HCT116 (cell line): ENCODE measurements at regions not wholly inside any gene's neighbourhood (a gene's known extent, or its start where the extent isn't known, plus 50 kb on each side); places are given as distances from the start of the nearest gene placed in this dataset.

ENCODE experiments used
- ATAC-seq: fragments of 200-7000 bp; cut with Tn5 transposase; 2 replicates; pipeline ENCODE4 v1.9.1; 2020; ENCODE audit warnings: mild to moderate bottlenecking, moderate library complexity
- BruUV-seq: library from RNA; stranded (reverse); fragments of 400-500 nt; replicated peaks from 2 replicates; lab custom pipeline; 2021; lab: Mats Ljungman, UMichigan
- CTCF ChIA-PET: fragments of 300-600 bp; sonication (Branson Sonifier 250); formaldehyde crosslinking; loops from one replicate; lab custom pipeline; 2021; ENCODE audit warnings: antibody characterized with exemption; lab: Charles Lee
- POLR2A ChIA-PET: fragments of 300-600, 350-600 bp; sonication (Branson Sonifier 250); formaldehyde crosslinking; loops from one replicate; lab custom pipeline; 2021; ENCODE audit warnings: antibody characterized with exemption; lab: Charles Lee
- RAD21 ChIA-PET, 2 experiments: fragments of 300-600 bp; sonication (Branson Sonifier 250); formaldehyde crosslinking; loops; one replicate each; lab custom pipeline; 2023; ENCODE audit warnings: low total read pairs in 2 of 2; ENCODE audit not compliant: uncharacterized antibody in 2 of 2, unreplicated experiment in 2 of 2, low non-redundant PET in 1 of 2; lab: Charles Lee
- DNase-seq: peaks from one replicate; pipeline ENCODE4 v3.0.0-alpha.2; 2010; ENCODE audit warnings: low read depth, low spot score
- H2AFZ ChIP-seq: fragments of 200-600 bp; shearing (Covaris generic), sonication (generic); 2 replicates; pipeline ENCODE4 v1.6.1; 2017; ENCODE audit warnings: low read depth, mixed run types, mixed read lengths, antibody characterized with exemption, low read length; ENCODE audit not compliant: poor library complexity, severe bottlenecking
- H3K27ac ChIP-seq: 2 replicates; pipeline ENCODE4 v1.5.1; 2012; ENCODE audit warnings: low read depth, low read length
- H3K27me3 ChIP-seq: fragments of 200-600 bp; sonication (generic); 2 replicates; pipeline ENCODE4 v1.6.1; 2016; ENCODE audit warnings: mixed run types, low read length, mixed read lengths; ENCODE audit not compliant: insufficient read depth
- H3K36me3 ChIP-seq, 2 experiments: fragments of 200-500 bp in 1 of 2; fragments of 200-600 bp in 1 of 2; sonication (Bioruptor generic) in 1 of 2; sonication (generic) in 1 of 2; 2 replicates each; pipeline versions ENCODE4 v1.5.1 to v1.6.1; 2014 to 2016; ENCODE audit warnings: low read length in 2 of 2, inconsistent platforms in 1 of 2, mixed read lengths in 1 of 2, mixed run types in 1 of 2; ENCODE audit not compliant: insufficient read depth in 2 of 2, control insufficient read depth in 1 of 2
- H3K4me1 ChIP-seq, 2 experiments: fragments of 200-600 bp in 1 of 2; sonication (generic) in 1 of 2; 2 replicates each; pipeline versions ENCODE4 v1.5.1 to v1.6.1; 2012 to 2017; ENCODE audit warnings: low read length in 2 of 2, inconsistent platforms in 1 of 2, mild to moderate bottlenecking in 1 of 2, mixed read lengths in 1 of 2, mixed run types in 1 of 2, moderate library complexity in 1 of 2; ENCODE audit not compliant: insufficient read depth in 2 of 2, control insufficient read depth in 1 of 2
- H3K4me2 ChIP-seq: fragments of 200-600 bp; sonication (generic); 2 replicates; pipeline ENCODE4 v1.6.1; 2017; ENCODE audit warnings: mixed run types, low read length, mixed read lengths
- H3K4me3 ChIP-seq, 2 experiments: fragments of 200-600 bp in 1 of 2; sonication (generic) in 1 of 2; replicated peaks in 1 of 2; 2 replicates each; pipeline ENCODE4 v1.5.1; 2011 to 2016; ENCODE audit warnings: low read length in 2 of 2, control low read depth in 1 of 2, low read depth in 1 of 2, mild to moderate bottlenecking in 1 of 2, mixed read lengths in 1 of 2, mixed run types in 1 of 2
- H3K79me2 ChIP-seq: fragments of 200-600 bp; sonication (generic); 2 replicates; pipeline ENCODE4 v1.6.1; 2017; ENCODE audit warnings: mild to moderate bottlenecking, mixed run types, low read length, moderate library complexity, mixed read lengths; ENCODE audit not compliant: insufficient read depth
- H3K9ac ChIP-seq: fragments of 200-600 bp; sonication (generic); 2 replicates; pipeline ENCODE4 v1.6.1; 2016; ENCODE audit warnings: low read length, mixed read lengths
- H3K9me2 ChIP-seq: fragments of 200-600 bp; sonication (generic), shearing (Covaris generic); 2 replicates; pipeline ENCODE4 v1.6.1; 2017; ENCODE audit warnings: mixed run types, mild to moderate bottlenecking, moderate library complexity; ENCODE audit not compliant: insufficient read depth
- H3K9me3 ChIP-seq, 2 experiments: fragments of 200-500 bp in 1 of 2; fragments of 200-600 bp in 1 of 2; sonication (Bioruptor generic) in 1 of 2; sonication (generic) in 1 of 2; 2 replicates each; pipeline ENCODE4 v1.6.1; 2014 to 2017; ENCODE audit warnings: low read length in 2 of 2, mixed read lengths in 2 of 2, inconsistent platforms in 1 of 2, low read depth in 1 of 2, mild to moderate bottlenecking in 1 of 2, mixed run types in 1 of 2, moderate library complexity in 1 of 2; ENCODE audit not compliant: control insufficient read depth in 1 of 2, insufficient read depth in 1 of 2
- H4K20me1 ChIP-seq: fragments of 200-600 bp; sonication (generic), shearing (Covaris generic); 2 replicates; pipeline ENCODE4 v1.6.1; 2017; ENCODE audit warnings: mixed run types, mild to moderate bottlenecking, moderate library complexity; ENCODE audit not compliant: insufficient read depth
- CBX3 ChIP-seq: IDR thresholded peaks from 2 replicates; pipeline ENCODE4 v1.6.1; 2012; ENCODE audit warnings: low read depth
- CEBPB ChIP-seq: IDR thresholded peaks from 2 replicates; pipeline ENCODE4 v1.6.1; 2012; ENCODE audit warnings: low read depth
- EZH2 ChIP-seq: fragments of 200-600 bp; sonication (generic); IDR thresholded peaks from 2 replicates; pipeline ENCODE4 v1.6.1; 2017; ENCODE audit warnings: antibody characterized with exemption, mixed run types
- FOSL1 ChIP-seq: IDR thresholded peaks from 2 replicates; pipeline ENCODE4 v1.6.1; 2012; ENCODE audit warnings: low read depth
- JUND ChIP-seq: IDR thresholded peaks from 2 replicates; pipeline ENCODE4 v1.6.1; 2012
- MAX ChIP-seq: IDR thresholded peaks from 2 replicates; pipeline ENCODE4 v1.6.1; 2012
- REST ChIP-seq: IDR thresholded peaks from 2 replicates; pipeline ENCODE4 v1.6.1; 2012; ENCODE audit warnings: low read depth
- SIN3A ChIP-seq: IDR thresholded peaks from 2 replicates; pipeline ENCODE4 v1.6.1; 2012; ENCODE audit warnings: low read depth
- SP1 ChIP-seq: IDR thresholded peaks from 2 replicates; pipeline ENCODE4 v1.6.1; 2012; ENCODE audit warnings: low read depth
- SRF ChIP-seq: IDR thresholded peaks from 2 replicates; pipeline ENCODE4 v1.6.1; 2012; ENCODE audit warnings: low read depth
- ZFX ChIP-seq: fragments of 450-650 bp; IDR thresholded peaks from 2 replicates; pipeline ENCODE4 v1.6.1; 2017
- ZNF274 ChIP-seq: fragments of 200-500 bp; sonication (Bioruptor generic); IDR thresholded peaks from 2 replicates; pipeline ENCODE4 v1.6.1; 2014; ENCODE audit warnings: mild to moderate bottlenecking, low read depth, low read length, inconsistent platforms
- intact Hi-C: fragments of 100-400 bp; cut with micrococcal nuclease; formaldehyde crosslinking; loops from 2 replicates; pipeline ENCODE4 v1.10.0; 2022
- TF ChIP-seq, protein P1 (sequence below): IDR thresholded peaks from 2 replicates; pipeline ENCODE4 v1.6.1; 2012
- TF ChIP-seq, protein P2 (sequence below), 3 experiments: fragments of 200-600 bp in 1 of 3; sonication (generic) in 1 of 3; IDR thresholded peaks in 2 of 3; conservative IDR thresholded peaks in 1 of 3; 2 replicates each; pipeline ENCODE4 v1.5.1; 2012 to 2017; ENCODE audit warnings: low read depth in 2 of 3, low read length in 2 of 3, antibody characterized with exemption in 1 of 3, borderline replicate concordance in 1 of 3, control low read depth in 1 of 3, mild to moderate bottlenecking in 1 of 3, mixed read lengths in 1 of 3, mixed run types in 1 of 3, moderate library complexity in 1 of 3; ENCODE audit not compliant: insufficient read depth in 1 of 3
- TF ChIP-seq, protein P3 (sequence below): IDR thresholded peaks from 2 replicates; pipeline ENCODE4 v1.6.1; 2011; ENCODE audit warnings: mild to moderate bottlenecking, low read length, moderate library complexity; ENCODE audit not compliant: insufficient replicate concordance; ENCODE audit errors: extremely low read depth

DNA sequence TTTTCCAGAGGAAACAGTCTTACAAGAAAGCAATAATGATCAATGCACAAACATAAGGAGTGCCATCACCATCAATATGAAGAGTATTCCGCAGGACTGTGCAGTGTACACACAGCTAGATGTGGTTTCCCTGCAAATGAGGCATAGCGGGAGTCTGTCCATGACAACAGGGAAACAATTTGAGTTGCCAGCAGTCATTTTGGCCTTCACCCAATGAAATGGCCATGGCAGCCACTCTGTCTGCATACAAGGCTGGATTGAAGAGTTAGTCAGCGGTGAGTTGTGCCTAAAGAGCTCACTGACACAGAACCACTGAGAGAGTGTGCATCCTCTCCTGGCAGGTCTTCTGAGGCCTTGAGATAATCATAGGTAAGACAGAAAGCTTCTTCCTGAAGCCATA, 303.3 kb downstream of the IPMK start (continued):
- TF ChIP-seq REST = no peak
- no peak for TF ChIP-seq JUND
- TF ChIP-seq ZFX = no peak
- no peak for TF ChIP-seq MAX
- TF ChIP-seq ZNF274 = no peak

DNA sequence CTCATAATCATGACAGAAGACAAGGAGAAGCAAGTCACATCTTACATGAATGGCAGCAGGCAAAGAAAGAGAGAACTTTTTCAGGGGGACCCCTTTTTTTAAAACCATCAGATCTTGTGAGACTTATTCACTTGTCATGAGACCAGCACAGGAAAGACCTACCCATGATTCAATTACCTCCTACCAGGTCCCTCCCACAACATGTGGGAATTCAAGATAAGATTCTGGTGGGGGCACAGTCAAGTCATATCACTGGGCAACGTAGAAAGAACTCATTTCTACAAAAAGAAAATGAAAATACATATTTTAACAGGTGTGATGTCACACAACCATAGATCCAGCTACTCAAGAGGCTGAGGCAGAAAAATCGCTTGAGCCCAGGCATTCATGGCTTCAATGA, 304.1 kb downstream of the IPMK start:
- Histone ChIP-seq H3K9ac (no peak overlapping the region), H4K20me1 (no peaks in the 10 kb centered on the region), H3K79me2 (no peaks in the 10 kb centered on the region), H3K27ac (no peak overlapping the region), H3K4me1 (no peaks in the 10 kb centered on the region), H3K9me2 (no peaks in the 10 kb centered on the region), H3K4me3 (no peak overlapping the region), H3K9me3 (no peaks in the 10 kb centered on the region), H2AFZ (no peak overlapping the region), H3K27me3 (no peaks in the 10 kb centered on the region), H3K36me3 (no peaks in the 10 kb centered on the region), H3K4me2 (no peak overlapping the region)
- RAD21 ChIA-PET = no interaction called here
- POLR2A ChIA-PET = no interaction called here
- intact Hi-C loops = no loop called here
- CTCF ChIA-PET = no interaction called here
- BruUV-seq = no TSS peak
- DNase-seq (no peak), ATAC-seq (no peak)
- no peak for TF ChIP-seq MAX
- TF ChIP-seq SP1 = no peak
- TF ChIP-seq, protein P1, sequence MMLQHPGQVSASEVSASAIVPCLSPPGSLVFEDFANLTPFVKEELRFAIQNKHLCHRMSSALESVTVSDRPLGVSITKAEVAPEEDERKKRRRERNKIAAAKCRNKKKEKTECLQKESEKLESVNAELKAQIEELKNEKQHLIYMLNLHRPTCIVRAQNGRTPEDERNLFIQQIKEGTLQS = no peak
- TF ChIP-seq, protein P2, sequence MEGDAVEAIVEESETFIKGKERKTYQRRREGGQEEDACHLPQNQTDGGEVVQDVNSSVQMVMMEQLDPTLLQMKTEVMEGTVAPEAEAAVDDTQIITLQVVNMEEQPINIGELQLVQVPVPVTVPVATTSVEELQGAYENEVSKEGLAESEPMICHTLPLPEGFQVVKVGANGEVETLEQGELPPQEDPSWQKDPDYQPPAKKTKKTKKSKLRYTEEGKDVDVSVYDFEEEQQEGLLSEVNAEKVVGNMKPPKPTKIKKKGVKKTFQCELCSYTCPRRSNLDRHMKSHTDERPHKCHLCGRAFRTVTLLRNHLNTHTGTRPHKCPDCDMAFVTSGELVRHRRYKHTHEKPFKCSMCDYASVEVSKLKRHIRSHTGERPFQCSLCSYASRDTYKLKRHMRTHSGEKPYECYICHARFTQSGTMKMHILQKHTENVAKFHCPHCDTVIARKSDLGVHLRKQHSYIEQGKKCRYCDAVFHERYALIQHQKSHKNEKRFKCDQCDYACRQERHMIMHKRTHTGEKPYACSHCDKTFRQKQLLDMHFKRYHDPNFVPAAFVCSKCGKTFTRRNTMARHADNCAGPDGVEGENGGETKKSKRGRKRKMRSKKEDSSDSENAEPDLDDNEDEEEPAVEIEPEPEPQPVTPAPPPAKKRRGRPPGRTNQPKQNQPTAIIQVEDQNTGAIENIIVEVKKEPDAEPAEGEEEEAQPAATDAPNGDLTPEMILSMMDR (IDR thresholded peaks at IDR 0.05 in 2 of 3, conservative IDR thresholded peaks at IDR 0.05 in 1 of 3; ENCODE audit: borderline replicate concordance in 1 of 3, insufficient read depth in 1 of 3, low read depth in 2 of 3, low read length in 2 of 3) = no peak
- no peak for TF ChIP-seq CEBPB
- TF ChIP-seq SRF = no peak
- no peak for TF ChIP-seq SIN3A
- no peak for TF ChIP-seq FOSL1
- no peak for TF ChIP-seq EZH2
- TF ChIP-seq, protein P3, sequence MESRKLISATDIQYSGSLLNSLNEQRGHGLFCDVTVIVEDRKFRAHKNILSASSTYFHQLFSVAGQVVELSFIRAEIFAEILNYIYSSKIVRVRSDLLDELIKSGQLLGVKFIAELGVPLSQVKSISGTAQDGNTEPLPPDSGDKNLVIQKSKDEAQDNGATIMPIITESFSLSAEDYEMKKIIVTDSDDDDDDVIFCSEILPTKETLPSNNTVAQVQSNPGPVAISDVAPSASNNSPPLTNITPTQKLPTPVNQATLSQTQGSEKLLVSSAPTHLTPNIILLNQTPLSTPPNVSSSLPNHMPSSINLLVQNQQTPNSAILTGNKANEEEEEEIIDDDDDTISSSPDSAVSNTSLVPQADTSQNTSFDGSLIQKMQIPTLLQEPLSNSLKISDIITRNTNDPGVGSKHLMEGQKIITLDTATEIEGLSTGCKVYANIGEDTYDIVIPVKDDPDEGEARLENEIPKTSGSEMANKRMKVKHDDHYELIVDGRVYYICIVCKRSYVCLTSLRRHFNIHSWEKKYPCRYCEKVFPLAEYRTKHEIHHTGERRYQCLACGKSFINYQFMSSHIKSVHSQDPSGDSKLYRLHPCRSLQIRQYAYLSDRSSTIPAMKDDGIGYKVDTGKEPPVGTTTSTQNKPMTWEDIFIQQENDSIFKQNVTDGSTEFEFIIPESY = no peak
- no peak for TF ChIP-seq CBX3
